Colonic mucosa (tissue), 4 donors: ENCODE measurements at regions not wholly inside any gene's neighbourhood (a gene's known extent, or its start where the extent isn't known, plus 50 kb on each side); places are given as distances from the start of the nearest gene placed in this dataset.
A peak's percentile ranks its signal among the peaks of the same experiment; 100 is the strongest.
"Not testable (repeated sequence)": the region's sequence is repeated elsewhere in the genome, so short reads cannot be mapped to it uniquely, and the experiment has no call there.

ENCODE experiments used
- DNase-seq: peaks from one replicate; pipeline ENCODE4 v3.0.0-alpha.2; 2020
- H3K27ac ChIP-seq: fragments of 200-600 bp; one replicate; pipeline ENCODE4 v1.8.0; 2021
- H3K27me3 ChIP-seq: fragments of 200-600 bp; one replicate; pipeline ENCODE4 v1.8.0; 2021
- H3K36me3 ChIP-seq: fragments of 200-600 bp; one replicate; pipeline ENCODE4 v1.8.0; 2021
- H3K4me1 ChIP-seq: fragments of 200-600 bp; one replicate; pipeline ENCODE4 v1.8.0; 2021; ENCODE audit warnings: mild to moderate bottlenecking
- H3K4me3 ChIP-seq: fragments of 200-600 bp; one replicate; pipeline ENCODE4 v1.8.0; 2021
- H3K9ac ChIP-seq, 2 donors: one replicate each; pipeline ENCODE4 v1.7.0; 2013; ENCODE audit warnings: control low read depth in 2 of 2, low read depth in 2 of 2, low read length in 2 of 2
- H3K9me3 ChIP-seq: fragments of 200-600 bp; one replicate; pipeline ENCODE4 v1.8.0; 2021
- CTCF ChIP-seq: fragments of 200-600 bp; IDR thresholded peaks from one replicate; pipeline ENCODE4 v1.8.0; 2022; ENCODE audit warnings: antibody characterized with exemption, mild to moderate bottlenecking
- intact Hi-C: fragments of 100-400 bp; cut with DNase I; formaldehyde crosslinking; loops from one replicate; pipeline ENCODE4 v1.14.1; 2022
- donor health status: healthy.
- donor health status: DM: no; HTN: no; CAD: no.
- donor health status: DM: no; HTN: no; CAD: no.

GRCh38 chr10:30531751-30532530, 97.6 kb downstream of the LYZL2 start:
- DNase-seq = no peak

GRCh38 chr10:30529373-30529998, 95.5 kb downstream of the MAP3K8 start:
- H3K4me1 ChIP-seq = no peaks in the 10 kb centered on the region
- H3K4me3 ChIP-seq = no peak overlapping the region
- H3K27me3 ChIP-seq = no peaks in the 10 kb centered on the region
- no peaks in the 10 kb centered on the region for H3K9me3 ChIP-seq
- TF ChIP-seq CTCF = no peak
- intact Hi-C loops = no loop called here
- DNase-seq = peak; percentile 49
- H3K36me3 ChIP-seq = no peaks in the 10 kb centered on the region
- peak overlapping the region; percentile 19 to 56 for H3K9ac ChIP-seq
- peak overlapping the region; percentile 53 for H3K27ac ChIP-seq

More at GRCh38 chr10:30531751-30532530, 97.6 kb downstream of the LYZL2 start:
- Histone ChIP-seq H3K9ac (no peak overlapping the region), H3K27ac (no peak overlapping the region), H3K36me3 (no peaks in the 10 kb centered on the region), H3K9me3 (no peaks in the 10 kb centered on the region), H3K27me3 (no peaks in the 10 kb centered on the region), H3K4me1 (no peaks in the 10 kb centered on the region), H3K4me3 (no peak overlapping the region)
- intact Hi-C loops = loop anchor here (10.0 kb wide), 1 partner anchor 53 kb away; no protein-coding TSS in a partner anchor
- no peak for TF ChIP-seq CTCF

GRCh38 chr10:30528429-30528786, 94.4 kb downstream of the MAP3K8 start:
- Histone ChIP-seq H3K36me3 (no peaks in the 10 kb centered on the region), H3K9ac (no peak overlapping the region), H3K4me3 (no peak overlapping the region), H3K27ac (no peak overlapping the region), H3K9me3 (no peaks in the 10 kb centered on the region), H3K4me1 (no peaks in the 10 kb centered on the region), H3K27me3 (no peaks in the 10 kb centered on the region)
- intact Hi-C loops = no loop called here
- TF ChIP-seq CTCF = no peak
- no peak for DNase-seq

DNA sequence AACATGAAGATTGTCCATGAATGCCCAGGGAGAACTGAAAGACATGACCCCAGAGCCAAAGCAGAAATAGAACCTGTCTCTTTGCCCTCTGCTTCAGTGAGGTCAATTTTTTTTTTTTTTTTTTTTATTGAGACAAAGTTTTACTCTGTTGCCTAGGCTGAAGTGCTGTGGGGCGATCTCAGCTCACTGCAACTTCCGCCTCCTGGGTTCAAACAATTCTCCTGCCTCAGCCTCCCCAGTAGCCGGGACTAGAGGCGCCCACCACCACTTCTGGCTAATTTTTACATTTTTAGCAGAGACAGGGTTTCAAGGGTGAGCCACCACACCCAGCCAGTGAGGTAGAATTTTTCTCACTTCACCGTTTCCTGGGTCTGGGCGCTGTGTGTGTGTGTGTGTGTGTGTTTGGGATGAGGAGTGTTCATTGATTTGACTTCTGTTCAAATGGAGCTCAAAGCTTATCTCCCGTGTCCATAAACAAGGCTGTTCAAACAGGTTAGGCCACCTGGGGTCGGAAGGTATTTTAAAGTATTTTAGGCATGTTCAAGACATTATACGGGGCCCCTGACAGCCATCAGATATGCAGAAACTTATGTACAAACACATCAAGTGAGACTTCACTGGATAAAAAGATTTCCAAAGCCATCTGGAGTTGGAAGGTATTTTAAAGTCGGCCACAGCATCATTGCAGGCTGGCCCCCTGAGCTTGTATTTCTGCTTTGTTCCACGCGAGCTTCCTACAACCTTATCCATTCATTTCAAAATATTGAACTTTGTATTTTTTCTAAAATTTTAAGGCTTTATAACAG, 93.8 kb downstream of the MAP3K8 start:
- Histone ChIP-seq H3K27me3 (no peaks in the 10 kb centered on the region), H3K4me1 (no peaks in the 10 kb centered on the region), H3K27ac (no peak overlapping the region), H3K9me3 (no peaks in the 10 kb centered on the region), H3K4me3 (no peak overlapping the region), H3K36me3 (no peaks in the 10 kb centered on the region), H3K9ac (no peak overlapping the region)
- intact Hi-C loops = no loop called here
- TF ChIP-seq CTCF = no peak
- DNase-seq = peak; percentile 23

- DNase-seq = peak; percentile 33
- H3K9ac ChIP-seq, H3K4me1 ChIP-seq, H3K27me3 ChIP-seq, H3K9me3 ChIP-seq, H3K27ac ChIP-seq, H3K36me3 ChIP-seq, H3K4me3 ChIP-seq, intact Hi-C loops: not testable (repeated sequence)
Observed at GRCh38 chr10:30522661-30523078, 88.7 kb downstream of the MAP3K8 start.
